22Rv1 (cell line): ENCODE measurements at regions not wholly inside any gene's neighbourhood (a gene's known extent, or its start where the extent isn't known, plus 50 kb on each side); places are given as distances from the start of the nearest gene placed in this dataset.

Experiments used
- H3K27ac ChIP-seq: fragments of 450-650 bp; 2 replicates; pipeline ENCODE4 v1.5.1; 2017
- ZFX ChIP-seq: fragments of 450-650 bp; IDR thresholded peaks from 2 replicates; pipeline ENCODE4 v1.6.1; 2017; ENCODE audit warnings: antibody characterized with exemption, borderline replicate concordance
- TF ChIP-seq, protein P1 (sequence below): fragments of 450-650 bp; IDR thresholded peaks from 2 replicates; pipeline ENCODE4 v1.5.1; 2017; ENCODE audit warnings: mild to moderate bottlenecking

DNA sequence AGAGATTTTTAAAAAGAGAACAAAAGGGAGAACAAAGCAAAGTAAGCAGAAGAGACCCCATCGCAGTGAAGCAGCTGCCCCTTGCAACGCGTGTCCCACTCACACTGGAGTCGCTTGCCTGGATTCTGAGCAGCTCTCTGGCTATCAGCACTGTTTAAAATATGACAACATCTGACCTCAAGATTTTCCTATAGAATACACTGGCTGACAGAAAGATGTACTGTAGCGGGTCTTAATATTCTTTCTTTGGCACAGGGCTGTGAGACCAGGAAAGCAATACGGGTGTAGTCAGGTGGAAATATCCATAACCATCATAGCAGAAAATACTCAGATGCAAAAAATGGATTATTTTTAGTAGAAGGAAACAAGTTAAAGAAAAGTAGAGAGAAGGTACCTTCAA, 125.7 kb upstream of the TNS3 start:
- TF ChIP-seq, protein P1, sequence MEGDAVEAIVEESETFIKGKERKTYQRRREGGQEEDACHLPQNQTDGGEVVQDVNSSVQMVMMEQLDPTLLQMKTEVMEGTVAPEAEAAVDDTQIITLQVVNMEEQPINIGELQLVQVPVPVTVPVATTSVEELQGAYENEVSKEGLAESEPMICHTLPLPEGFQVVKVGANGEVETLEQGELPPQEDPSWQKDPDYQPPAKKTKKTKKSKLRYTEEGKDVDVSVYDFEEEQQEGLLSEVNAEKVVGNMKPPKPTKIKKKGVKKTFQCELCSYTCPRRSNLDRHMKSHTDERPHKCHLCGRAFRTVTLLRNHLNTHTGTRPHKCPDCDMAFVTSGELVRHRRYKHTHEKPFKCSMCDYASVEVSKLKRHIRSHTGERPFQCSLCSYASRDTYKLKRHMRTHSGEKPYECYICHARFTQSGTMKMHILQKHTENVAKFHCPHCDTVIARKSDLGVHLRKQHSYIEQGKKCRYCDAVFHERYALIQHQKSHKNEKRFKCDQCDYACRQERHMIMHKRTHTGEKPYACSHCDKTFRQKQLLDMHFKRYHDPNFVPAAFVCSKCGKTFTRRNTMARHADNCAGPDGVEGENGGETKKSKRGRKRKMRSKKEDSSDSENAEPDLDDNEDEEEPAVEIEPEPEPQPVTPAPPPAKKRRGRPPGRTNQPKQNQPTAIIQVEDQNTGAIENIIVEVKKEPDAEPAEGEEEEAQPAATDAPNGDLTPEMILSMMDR: no peak
- TF ChIP-seq ZFX: no peak
- no peak overlapping the region for H3K27ac ChIP-seq

DNA sequence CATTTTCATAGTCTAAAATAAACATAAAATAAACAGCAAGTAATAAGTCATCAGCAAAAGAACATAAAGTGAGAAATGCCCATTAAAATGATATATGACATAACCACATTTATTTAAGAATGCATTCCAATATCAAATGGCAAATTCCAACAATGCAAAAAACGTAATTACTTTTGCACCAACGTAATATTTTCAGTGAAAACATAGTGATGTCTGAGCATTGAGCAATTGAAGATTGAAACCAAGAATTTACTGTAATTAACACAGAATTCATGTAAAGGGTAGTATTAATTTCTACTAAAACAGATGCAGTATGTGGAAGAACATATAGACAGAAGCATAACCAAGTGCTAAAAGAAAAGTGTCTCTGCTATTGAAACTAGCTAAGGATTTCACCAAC, 123.0 kb upstream of the TNS3 start:
- no peak overlapping the region for H3K27ac ChIP-seq
- TF ChIP-seq ZFX: no peak
- TF ChIP-seq, protein P1: no peak

DNA sequence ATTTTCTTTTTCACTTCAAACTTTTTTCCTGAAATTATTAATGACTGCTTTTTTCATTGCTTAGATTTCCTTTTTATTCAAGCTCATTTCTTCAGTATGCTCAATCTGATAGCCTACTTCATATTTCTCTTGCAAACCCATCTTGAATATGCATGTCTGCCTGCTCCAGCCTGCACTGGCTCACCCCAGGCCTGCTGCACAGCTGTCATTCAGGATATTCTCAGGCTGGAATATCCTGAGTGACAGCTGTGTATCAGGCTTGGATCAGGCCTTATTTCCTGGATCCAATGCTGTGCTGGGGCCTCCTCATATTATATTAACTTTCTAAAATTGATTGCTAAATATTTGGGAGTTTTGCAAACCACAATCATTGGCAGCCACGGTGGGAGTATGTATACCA, 120.2 kb upstream of the TNS3 start:
- TF ChIP-seq, protein P1: no peak
- no peak for TF ChIP-seq ZFX
- H3K27ac ChIP-seq: no peak overlapping the region

DNA sequence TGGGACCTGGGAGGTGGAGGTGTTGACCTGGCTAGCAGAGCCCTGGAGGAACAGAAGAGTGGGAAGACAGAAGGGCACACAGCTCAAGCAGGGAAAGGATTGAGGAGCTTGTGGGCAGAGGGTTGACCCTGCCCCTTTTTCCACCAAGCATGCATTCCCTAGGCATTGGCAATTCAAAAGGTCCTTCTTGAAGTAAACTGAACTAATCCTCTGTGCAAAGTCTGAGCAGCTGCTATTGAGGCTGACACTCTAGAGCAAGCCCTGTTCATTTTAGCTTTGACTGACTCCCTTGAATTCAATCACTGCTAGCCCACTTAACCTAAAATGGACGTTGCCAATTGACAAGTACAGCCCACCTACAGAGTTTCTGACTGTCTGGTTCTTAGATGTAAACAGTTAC, 116.5 kb upstream of the TNS3 start:
- TF ChIP-seq ZFX: no peak
- TF ChIP-seq, protein P1: no peak

DNA sequence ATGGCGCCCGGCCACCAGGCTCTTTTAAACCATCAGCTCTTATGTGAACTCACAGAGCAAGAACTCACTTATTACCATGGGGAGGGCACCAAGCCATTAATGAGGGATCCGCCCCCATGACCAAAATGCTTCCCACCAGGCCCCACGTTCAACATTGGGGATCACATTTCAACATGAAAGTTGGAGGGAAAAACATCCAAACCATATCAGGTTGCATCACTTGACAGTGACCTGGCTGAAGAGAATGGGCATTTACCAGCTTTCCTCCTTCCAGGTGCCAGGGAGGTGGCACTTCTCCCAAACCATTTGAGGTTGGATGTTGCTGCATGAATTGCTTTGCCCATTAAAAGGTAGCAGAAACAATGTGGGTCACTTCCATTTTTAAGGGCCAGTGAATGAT, 115.6 kb upstream of the TNS3 start:
- TF ChIP-seq ZFX: no peak
- TF ChIP-seq, protein P1: no peak
- no peak overlapping the region for H3K27ac ChIP-seq

More for the DNA sequence above, 116.5 kb upstream of the TNS3 start:
- no peak overlapping the region for H3K27ac ChIP-seq

DNA sequence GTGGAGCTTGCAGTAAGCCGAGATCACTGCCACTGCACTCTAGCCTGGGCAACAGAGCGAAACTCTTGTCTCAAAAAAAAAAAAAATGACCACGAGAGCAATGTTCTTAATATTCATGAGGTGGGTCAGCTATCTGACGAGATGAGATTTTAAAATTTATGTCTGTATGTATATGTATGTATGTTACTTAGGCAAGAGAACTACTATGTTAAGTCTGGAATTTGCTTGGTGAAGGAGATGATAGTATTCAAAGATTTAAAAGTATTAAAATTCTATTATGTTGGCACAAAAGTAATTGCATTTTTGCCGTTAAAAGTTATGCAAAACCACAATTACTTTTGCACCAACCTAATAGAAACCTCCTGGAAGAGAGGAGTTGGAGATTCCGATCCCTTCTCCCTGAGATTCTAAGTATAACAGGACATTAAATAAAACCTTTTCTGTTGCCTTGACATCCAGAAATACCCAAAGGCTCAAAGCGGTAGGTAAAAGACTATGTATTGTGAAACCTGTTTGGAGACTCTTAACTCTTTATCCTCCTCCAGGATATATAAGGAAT, 114.3 kb upstream of the TNS3 start:
- TF ChIP-seq, protein P1: no peak
- no peak for TF ChIP-seq ZFX
- H3K27ac ChIP-seq: no peak overlapping the region

DNA sequence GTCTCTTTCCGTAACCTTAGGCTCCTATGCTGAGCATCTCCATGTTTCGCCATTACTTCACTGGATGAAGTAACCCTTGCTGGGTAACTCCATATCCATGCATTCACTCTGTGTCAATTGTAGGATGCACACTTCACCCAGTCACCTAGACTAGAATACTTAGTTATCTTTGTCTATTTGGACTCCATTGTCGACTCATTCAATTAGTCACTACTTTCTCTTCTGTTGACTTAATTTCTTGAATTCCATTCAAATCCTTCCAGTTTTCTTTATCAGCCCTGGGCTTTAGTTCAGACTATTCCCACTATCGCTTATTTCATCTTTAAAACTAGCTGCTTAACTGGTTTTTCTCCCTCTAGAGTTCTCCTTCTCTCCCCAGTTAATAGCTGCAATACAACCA, 111.3 kb upstream of the TNS3 start:
- no peak overlapping the region for H3K27ac ChIP-seq
- TF ChIP-seq, protein P1: no peak
- TF ChIP-seq ZFX: no peak
